ENCODE measurements at regions not wholly inside any gene's neighbourhood (a gene's known extent, or its start where the extent isn't known, plus 50 kb on each side); places are given as distances from the start of the nearest gene placed in this dataset.
"Not testable (repeated sequence)": the region's sequence is repeated elsewhere in the genome, so short reads cannot be mapped to it uniquely, and the experiment has no call there.

DNA sequence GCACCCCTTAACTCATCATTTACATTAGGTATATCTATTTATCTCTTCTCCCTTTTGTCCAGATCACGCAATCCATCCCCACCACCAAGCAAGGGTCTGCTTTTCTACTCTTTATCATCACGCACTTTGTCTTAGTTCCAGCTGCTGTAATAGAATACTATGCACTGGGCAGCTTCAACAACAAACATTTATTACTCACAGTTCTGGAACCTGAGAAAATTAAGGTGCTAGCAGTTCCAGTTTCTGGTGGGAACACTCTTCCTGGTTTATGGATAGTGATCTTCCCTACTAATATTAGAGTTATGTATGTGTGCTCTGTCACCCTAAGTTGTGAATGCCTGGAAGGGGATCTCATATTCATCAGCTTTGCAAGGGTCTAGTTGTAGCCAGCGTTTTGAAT is 687.0 kb downstream of the NTRK3 start:
- peaks cover 13% of the 10 kb centered on the region for H3K4me1 Mint-ChIP-seq (ENCODE audit: low read depth)
- H3K9me3 Mint-ChIP-seq: no peaks in the 10 kb centered on the region
- peaks cover 7% of the 10 kb centered on the region for H3K27me3 Mint-ChIP-seq
- H3K4me3 Mint-ChIP-seq: no peak overlapping the region
- H3K27ac Mint-ChIP-seq: no peak overlapping the region
- no peaks in the 10 kb centered on the region for H3K36me3 Mint-ChIP-seq (ENCODE audit: low read depth)
- DNase-seq: no peak

DNA sequence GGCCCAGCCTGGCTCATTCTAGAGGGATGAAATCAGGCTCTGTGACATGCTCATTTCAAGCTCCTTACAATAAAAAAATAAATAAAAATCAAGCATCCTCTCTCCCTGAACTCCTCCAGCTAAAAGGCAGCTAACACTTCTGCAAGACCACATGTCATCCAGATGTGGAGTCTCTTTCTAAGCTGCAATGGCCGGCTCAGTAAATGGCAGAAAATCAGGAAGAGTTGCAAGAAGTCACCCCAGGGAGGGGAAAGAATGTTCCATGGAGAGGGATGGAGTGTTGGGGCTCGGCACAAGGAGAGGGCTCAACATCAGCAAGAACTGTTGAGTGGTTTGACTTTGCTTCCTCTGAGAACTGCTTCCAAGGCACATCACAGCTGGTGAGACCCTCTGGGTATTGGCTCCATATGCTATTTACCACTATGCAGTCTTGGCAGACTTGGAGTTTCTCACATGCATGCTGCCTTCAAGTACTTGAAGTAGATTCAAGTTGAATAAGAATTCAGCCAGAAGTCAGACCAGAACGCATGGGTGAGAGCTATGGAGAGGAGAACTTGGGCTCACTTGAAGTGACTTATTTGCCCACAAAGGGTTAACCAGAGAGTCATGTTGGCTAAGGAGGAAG is 689.0 kb downstream of the NTRK3 start:
- H3K27ac Mint-ChIP-seq: no peak overlapping the region

DNA sequence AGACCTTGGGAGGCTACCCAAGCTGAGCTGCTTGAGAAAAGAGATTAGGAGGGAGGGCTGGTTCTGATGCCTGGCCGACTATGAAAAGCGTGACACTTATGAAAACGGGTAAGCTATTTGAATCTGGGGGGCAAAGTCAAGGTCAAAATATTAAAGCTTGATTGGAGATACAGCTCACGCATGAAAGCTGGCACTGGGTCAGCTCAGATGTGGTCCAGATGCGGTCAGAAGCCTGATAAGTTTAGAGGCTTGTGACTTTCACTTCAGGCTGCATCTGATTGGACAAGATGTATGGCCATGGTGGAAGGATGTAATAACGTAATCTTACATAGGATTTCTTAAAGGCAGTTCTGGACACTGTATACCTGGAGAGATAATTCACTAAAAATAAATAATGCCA is 690.3 kb downstream of the NTRK3 start:
- DNase-seq: no peak
- H3K4me3 Mint-ChIP-seq: no peak overlapping the region
- no peak overlapping the region for H3K27ac Mint-ChIP-seq
- peaks cover 13% of the 10 kb centered on the region for H3K4me1 Mint-ChIP-seq (ENCODE audit: low read depth)
- H3K9me3 Mint-ChIP-seq: no peaks in the 10 kb centered on the region
- no peaks in the 10 kb centered on the region for H3K27me3 Mint-ChIP-seq
- H3K36me3 Mint-ChIP-seq (ENCODE audit: low read depth): no peaks in the 10 kb centered on the region

More for the DNA sequence above, 689.0 kb downstream of the NTRK3 start:
- Mint-ChIP-seq H3K4me1 (ENCODE audit: low read depth) (peaks cover 13% of the 10 kb centered on the region), H3K27me3 (peaks cover 7% of the 10 kb centered on the region), H3K9me3 (no peaks in the 10 kb centered on the region), H3K4me3 (no peak overlapping the region), H3K36me3 (ENCODE audit: low read depth) (no peaks in the 10 kb centered on the region)
- no peak for DNase-seq

DNA sequence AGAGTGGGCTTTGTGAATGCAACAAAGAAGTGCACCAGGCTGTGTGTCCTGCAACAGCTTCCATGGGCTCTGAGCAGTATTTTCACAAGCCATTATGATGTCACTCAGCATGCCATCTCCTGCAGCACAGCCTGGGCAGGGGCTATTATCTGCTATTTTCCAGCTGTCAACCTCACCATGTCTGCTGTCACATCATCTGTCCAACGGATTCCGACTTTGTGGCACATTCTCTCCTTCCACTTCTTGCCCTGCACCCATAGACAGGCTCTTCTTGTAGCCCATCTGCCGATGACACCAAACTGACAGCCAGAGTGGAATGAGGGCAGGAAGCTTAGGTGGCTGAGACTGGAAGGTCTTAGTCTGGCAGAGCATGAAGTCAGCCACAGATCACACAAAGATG is 691.9 kb downstream of the NTRK3 start:
- peaks cover 4% of the 10 kb centered on the region for H3K4me1 Mint-ChIP-seq (ENCODE audit: low read depth)
- H3K4me3 Mint-ChIP-seq: no peak overlapping the region
- no peak for DNase-seq
- no peak overlapping the region for H3K27ac Mint-ChIP-seq
- H3K27me3 Mint-ChIP-seq: peaks cover 3% of the 10 kb centered on the region
- H3K9me3 Mint-ChIP-seq: peaks cover 3% of the 10 kb centered on the region
- H3K36me3 Mint-ChIP-seq (ENCODE audit: low read depth): no peaks in the 10 kb centered on the region

DNA sequence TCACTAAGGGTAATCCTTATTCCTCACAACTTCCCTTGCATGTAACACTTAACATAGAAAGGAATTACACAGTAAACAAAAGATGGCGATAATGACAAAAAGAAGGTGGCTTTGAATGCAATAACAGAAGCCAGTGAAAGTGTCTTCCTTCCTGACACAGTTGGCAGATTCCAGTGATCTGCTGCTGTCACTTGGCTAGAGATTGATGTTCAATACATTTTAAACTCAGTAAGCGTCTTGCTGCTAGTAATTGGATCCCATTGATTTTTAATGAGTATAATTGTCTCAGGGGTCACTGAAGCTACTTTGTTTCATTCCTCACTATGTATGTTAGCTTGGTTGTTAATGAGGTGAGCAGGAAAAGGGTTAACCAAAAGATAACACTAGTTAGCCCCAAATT is 692.7 kb downstream of the NTRK3 start:
- peaks cover 3% of the 10 kb centered on the region for H3K9me3 Mint-ChIP-seq
- DNase-seq: no peak
- no peaks in the 10 kb centered on the region for H3K36me3 Mint-ChIP-seq (ENCODE audit: low read depth)

DNA sequence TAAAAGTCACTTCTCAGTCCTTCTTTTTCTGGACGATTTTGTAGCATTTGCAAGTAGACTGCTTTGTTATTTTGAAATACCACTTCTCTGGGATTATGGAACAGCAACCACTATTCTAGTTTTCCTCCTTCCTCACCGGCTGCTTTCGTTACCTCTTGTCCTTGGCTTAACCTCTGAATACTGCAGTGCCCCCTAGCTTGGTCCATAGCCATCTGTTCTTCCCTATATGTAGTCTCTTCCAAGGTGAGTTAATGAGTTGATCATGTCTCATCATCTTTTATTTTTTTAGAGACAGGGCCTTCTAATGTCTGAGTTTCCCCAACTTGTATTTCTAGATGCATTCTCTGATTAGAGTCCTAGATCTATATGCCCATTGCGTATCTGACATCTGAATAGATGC is 694.3 kb downstream of the NTRK3 start:
- no peak for DNase-seq
- H3K36me3 Mint-ChIP-seq (ENCODE audit: low read depth): no peaks in the 10 kb centered on the region
- peaks cover 3% of the 10 kb centered on the region for H3K9me3 Mint-ChIP-seq
- H3K4me1 Mint-ChIP-seq (ENCODE audit: low read depth): no peaks in the 10 kb centered on the region
- H3K4me3 Mint-ChIP-seq: no peak overlapping the region
- no peak overlapping the region for H3K27ac Mint-ChIP-seq
- peaks cover 8% of the 10 kb centered on the region for H3K27me3 Mint-ChIP-seq

More for the DNA sequence above, 692.7 kb downstream of the NTRK3 start:
- Mint-ChIP-seq H3K4me1 (ENCODE audit: low read depth) (no peaks in the 10 kb centered on the region), H3K4me3 (no peak overlapping the region), H3K27ac (no peak overlapping the region), H3K27me3 (peaks cover 3% of the 10 kb centered on the region)

DNA sequence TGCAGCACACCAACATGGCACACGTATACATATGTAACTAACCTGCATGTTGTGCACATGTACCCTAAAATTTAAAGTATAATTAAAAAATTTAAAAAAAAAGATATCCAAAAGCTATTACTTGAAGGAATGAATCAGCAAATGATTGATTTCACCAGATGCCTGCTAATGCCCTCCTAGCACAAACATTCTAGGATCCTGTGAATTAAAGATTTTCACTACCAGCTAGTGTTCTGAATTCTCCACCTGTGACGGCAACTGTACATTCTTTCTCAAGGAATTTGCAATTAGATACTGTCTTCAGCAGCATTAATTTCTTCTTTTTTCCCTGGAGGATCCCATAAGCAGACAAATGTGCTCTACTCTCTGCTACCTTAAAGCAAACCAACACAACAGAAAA is 694.9 kb downstream of the NTRK3 start:
- no peak overlapping the region for H3K27ac Mint-ChIP-seq

DNA sequence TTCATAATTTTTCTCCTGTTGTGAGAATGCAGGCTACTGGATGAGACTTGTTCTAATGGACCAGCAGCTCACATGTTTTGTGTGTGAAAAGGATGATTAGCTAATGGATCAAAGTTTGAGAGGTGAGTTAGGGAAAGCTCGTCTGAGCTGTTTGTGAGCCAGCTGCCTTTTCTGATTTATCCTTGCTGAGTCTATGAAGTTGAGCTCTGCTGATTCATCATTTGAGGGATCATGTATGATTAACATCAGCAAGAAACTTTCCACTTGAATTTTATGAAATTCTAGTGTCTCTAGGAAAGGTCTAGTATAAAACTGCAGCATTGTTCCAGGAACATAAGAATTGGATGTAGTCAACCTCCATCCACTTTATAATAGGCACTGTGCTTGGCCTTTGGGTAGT is 698.7 kb downstream of the NTRK3 start:
- DNase-seq: no peak
- H3K27me3 Mint-ChIP-seq: peaks cover 11% of the 10 kb centered on the region
- H3K27ac Mint-ChIP-seq: no peak overlapping the region
- no peak overlapping the region for H3K4me3 Mint-ChIP-seq
- H3K9me3 Mint-ChIP-seq: peaks cover 17% of the 10 kb centered on the region
- H3K36me3 Mint-ChIP-seq (ENCODE audit: low read depth): no peaks in the 10 kb centered on the region
- H3K4me1 Mint-ChIP-seq (ENCODE audit: low read depth): no peaks in the 10 kb centered on the region

More for the DNA sequence above, 694.9 kb downstream of the NTRK3 start:
- Mint-ChIP-seq H3K36me3 (ENCODE audit: low read depth) (no peaks in the 10 kb centered on the region), H3K27me3 (peaks cover 11% of the 10 kb centered on the region), H3K4me3 (no peak overlapping the region), H3K9me3 (peaks cover 3% of the 10 kb centered on the region), H3K4me1 (ENCODE audit: low read depth) (no peaks in the 10 kb centered on the region)
- no peak for DNase-seq

DNA sequence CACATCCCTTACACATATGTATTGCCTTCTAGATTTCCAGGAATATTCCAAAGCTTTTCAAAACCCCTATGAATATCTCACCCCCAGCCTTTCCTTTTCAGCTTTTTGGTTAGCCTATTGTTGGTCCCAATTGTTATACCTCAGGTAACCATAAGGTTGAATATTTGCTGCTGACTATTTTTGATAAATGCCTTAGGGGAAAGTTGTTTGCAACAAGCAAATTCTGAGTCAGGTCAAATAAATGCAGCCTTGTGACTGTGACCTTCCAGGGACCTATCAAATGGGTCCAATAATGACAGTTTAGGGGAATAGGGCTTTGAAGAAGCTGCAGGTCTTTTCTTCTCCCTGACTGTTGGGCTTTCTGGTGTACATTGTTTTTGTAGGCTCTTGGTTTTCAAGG is 699.7 kb downstream of the NTRK3 start:
- Mint-ChIP-seq H3K4me3 (no peak overlapping the region), H3K4me1 (ENCODE audit: low read depth) (no peaks in the 10 kb centered on the region), H3K9me3 (peaks cover 17% of the 10 kb centered on the region), H3K27ac (no peak overlapping the region), H3K27me3 (peaks cover 11% of the 10 kb centered on the region), H3K36me3 (ENCODE audit: low read depth) (no peaks in the 10 kb centered on the region)
- no peak for DNase-seq

DNA sequence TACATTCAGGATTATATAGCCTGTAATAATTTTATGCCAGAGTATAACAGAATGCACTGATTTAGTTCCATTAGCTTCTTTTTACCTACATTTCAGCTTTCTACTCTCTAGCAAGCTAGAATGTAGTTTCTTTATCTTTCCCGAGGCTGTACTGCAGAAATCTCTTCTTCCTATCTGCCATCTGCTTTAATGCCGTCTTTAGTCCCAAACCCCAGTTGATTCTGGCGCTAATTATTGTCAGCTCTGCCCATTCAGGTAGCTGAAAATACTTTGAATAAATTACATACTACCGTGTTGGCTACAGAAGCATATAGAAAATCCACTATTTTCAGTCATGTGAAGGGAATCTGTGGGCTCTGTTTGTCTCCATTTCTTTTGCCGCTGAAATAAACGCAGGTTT is 706.7 kb downstream of the NTRK3 start:
- H3K9me3 Mint-ChIP-seq: peaks cover 15% of the 10 kb centered on the region
- H3K36me3 Mint-ChIP-seq (ENCODE audit: low read depth): no peaks in the 10 kb centered on the region
- DNase-seq: no peak
- H3K27me3 Mint-ChIP-seq: no peaks in the 10 kb centered on the region
- H3K27ac Mint-ChIP-seq: no peak overlapping the region
- H3K4me3 Mint-ChIP-seq: no peak overlapping the region
- H3K4me1 Mint-ChIP-seq (ENCODE audit: low read depth): no peaks in the 10 kb centered on the region

DNA sequence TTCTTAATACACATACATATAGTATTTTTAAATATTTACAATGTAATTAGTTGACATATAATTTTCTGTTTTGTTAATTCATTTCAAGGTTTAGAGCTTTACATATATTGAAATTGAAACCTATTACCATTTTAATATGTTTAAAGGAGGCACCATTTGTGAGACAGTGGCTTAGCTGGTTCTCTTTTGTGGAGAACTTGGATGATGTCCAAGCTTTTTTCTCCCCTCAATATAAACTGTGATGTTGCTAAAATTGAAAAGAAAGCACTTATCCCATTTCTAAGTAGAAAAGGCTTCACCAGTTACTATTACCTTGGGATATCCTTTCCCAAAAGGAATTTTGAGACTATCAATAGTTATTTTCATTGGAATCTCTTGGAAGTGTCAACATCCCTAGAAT is 707.2 kb downstream of the NTRK3 start:
- Mint-ChIP-seq H3K9me3 (peaks cover 12% of the 10 kb centered on the region), H3K4me1 (ENCODE audit: low read depth) (no peaks in the 10 kb centered on the region)

DNA sequence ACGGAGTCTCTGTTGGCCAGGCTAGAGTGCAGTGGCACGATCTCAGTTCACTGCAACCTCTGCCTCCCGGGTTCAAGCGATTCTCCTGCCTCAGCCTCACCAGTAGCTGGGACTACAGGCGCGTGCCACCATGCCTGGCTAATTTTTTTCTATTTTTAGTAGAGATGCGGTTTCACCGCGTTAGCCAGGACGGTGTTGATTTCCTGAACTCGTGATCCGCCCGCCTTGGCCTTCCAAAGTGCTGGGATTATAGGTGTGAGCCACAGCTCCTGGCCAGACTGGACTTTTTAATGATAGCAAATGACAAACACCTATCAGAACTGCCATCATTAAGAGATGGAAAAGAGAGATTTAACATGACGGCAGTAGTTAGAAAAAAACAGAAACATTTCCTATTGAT is 707.9 kb downstream of the NTRK3 start:
- DNase-seq; H3K9me3 Mint-ChIP-seq; H3K27me3 Mint-ChIP-seq; H3K36me3 Mint-ChIP-seq (ENCODE audit: low read depth); H3K27ac Mint-ChIP-seq; H3K4me1 Mint-ChIP-seq (ENCODE audit: low read depth); H3K4me3 Mint-ChIP-seq: not testable (repeated sequence)

More for the DNA sequence above, 707.2 kb downstream of the NTRK3 start:
- no peak overlapping the region for H3K4me3 Mint-ChIP-seq
- no peaks in the 10 kb centered on the region for H3K27me3 Mint-ChIP-seq
- no peaks in the 10 kb centered on the region for H3K36me3 Mint-ChIP-seq (ENCODE audit: low read depth)
- no peak for DNase-seq
- H3K27ac Mint-ChIP-seq: no peak overlapping the region

DNA sequence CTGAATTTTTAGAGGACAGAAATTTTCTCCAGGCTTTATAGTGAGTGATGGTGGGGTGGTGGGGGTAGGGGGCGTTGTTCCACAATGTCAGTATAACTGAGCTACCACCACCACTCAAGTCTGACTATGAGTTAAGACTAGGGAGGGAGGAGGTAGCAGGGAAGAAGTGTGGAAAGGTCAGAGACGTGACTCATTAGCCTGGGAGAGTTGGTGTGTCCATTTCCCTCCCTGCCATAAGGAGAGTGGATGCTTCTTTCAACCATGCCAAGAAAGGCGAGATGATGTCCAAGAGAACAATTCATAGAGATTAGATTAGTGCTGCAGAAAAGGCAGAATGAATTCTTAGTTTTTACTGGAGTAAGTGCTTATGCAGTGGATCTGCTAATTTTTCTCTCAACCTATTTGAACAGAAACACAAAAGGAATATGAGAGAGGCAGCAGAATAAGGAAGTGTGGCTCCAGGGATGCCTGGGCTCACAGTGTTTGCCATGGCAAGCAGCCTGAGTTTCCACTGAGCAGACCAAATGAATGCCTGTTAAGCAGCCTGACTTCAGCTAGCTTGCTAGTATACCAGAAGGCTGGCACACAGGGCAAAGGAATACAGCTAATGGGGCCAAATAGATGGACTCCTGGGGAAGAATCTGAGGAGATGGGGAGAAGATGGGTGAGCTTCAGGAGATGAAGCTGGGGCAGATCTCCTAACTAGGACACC is 708.9 kb downstream of the NTRK3 start:
- DNase-seq: no peak
- Mint-ChIP-seq H3K27me3 (no peaks in the 10 kb centered on the region), H3K9me3 (peaks cover 2% of the 10 kb centered on the region), H3K4me1 (ENCODE audit: low read depth) (no peaks in the 10 kb centered on the region), H3K27ac (no peak overlapping the region), H3K36me3 (ENCODE audit: low read depth) (no peaks in the 10 kb centered on the region), H3K4me3 (no peak overlapping the region)

DNA sequence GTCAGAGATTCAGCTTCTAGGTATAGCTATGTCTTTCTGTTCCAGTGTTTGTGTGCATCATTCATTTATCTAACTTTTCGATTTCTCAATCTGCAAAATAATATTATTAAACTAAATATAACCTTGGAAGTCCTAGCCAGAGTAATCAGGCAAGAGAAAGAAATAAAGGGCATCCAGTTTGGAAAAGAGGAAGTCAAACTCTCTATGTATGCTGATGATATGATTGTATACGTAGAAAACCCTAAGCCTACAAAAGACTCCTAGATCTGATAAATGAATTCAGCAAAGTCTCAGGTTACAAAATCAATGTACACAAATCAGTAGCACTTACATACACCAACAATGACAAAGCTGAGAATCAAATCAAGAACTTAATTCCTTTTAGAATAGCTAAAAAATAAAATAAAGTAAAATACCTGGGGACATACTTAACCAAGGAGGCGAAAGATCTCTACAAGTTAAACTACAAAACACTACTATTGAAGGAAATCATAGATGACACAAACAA is 718.2 kb downstream of the NTRK3 start:
- no peak for DNase-seq
- H3K4me3 Mint-ChIP-seq: no peak overlapping the region
- peaks cover 11% of the 10 kb centered on the region for H3K9me3 Mint-ChIP-seq
- H3K27me3 Mint-ChIP-seq: peaks cover 10% of the 10 kb centered on the region
- H3K27ac Mint-ChIP-seq: no peak overlapping the region
- H3K36me3 Mint-ChIP-seq (ENCODE audit: low read depth): no peaks in the 10 kb centered on the region
- no peaks in the 10 kb centered on the region for H3K4me1 Mint-ChIP-seq (ENCODE audit: low read depth)

DNA sequence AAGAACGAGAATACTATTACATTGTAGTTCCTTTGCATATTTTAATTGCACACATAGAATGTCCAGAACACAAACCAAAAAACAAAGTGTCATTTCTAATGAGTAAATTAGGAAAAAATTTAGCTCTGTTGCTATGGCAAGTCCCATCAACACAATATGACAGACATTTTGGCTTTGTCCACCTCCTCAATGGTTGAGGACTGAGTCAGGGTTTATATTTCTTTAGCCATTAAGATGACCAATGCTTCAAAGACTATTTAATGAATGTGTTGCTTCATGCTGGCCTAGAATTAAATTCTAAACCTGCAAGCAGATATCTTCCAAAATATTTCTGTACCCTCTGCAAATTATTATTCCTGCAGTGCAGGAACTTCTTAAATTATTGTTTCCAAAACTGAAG is 719.2 kb downstream of the NTRK3 start:
- Mint-ChIP-seq H3K27ac (no peak overlapping the region), H3K4me1 (ENCODE audit: low read depth) (no peaks in the 10 kb centered on the region), H3K9me3 (peaks cover 15% of the 10 kb centered on the region), H3K4me3 (no peak overlapping the region), H3K36me3 (ENCODE audit: low read depth) (no peaks in the 10 kb centered on the region), H3K27me3 (peaks cover 10% of the 10 kb centered on the region)
- DNase-seq: no peak
